GM23338 (cell line): ENCODE measurements at regions not wholly inside any gene's neighbourhood (a gene's known extent, or its start where the extent isn't known, plus 50 kb on each side); places are given as distances from the start of the nearest gene placed in this dataset.

Experiments used
- ATAC-seq: fragments of 200-7000 bp; cut with Tn5 transposase; 3 replicates; pipeline ENCODE4 v1.9.1; 2020
- DNase-seq: peaks from one replicate; pipeline ENCODE4 v3.0.0-alpha.2; 2015; ENCODE audit warnings: low spot score
- H2AFZ ChIP-seq: fragments of 200-600 bp; sonication (generic); 2 replicates; pipeline ENCODE4 v1.8.0; 2016; ENCODE audit warnings: antibody characterized with exemption, mild to moderate bottlenecking, moderate library complexity
- H3F3A ChIP-seq: fragments of 200-600 bp; sonication (generic); replicated peaks from 2 replicates; pipeline ENCODE4 v1.8.0; 2017; ENCODE audit warnings: antibody characterized with exemption, mixed run types, low read depth
- H3K27ac ChIP-seq: fragments of 200-600 bp; sonication (generic); 2 replicates; pipeline ENCODE4 v1.6.1; 2016; ENCODE audit warnings: low read depth
- H3K27me3 ChIP-seq: fragments of 200-600 bp; sonication (generic); 2 replicates; pipeline ENCODE4 v1.8.0; 2016; ENCODE audit warnings: mild to moderate bottlenecking, mixed run types, moderate library complexity; ENCODE audit not compliant: insufficient read depth
- H3K36me3 ChIP-seq: fragments of 200-600 bp; sonication (generic); 2 replicates; pipeline ENCODE4 v1.8.0; 2016; ENCODE audit warnings: mild to moderate bottlenecking; ENCODE audit not compliant: insufficient read depth
- H3K4me1 ChIP-seq: fragments of 200-600 bp; sonication (generic); 2 replicates; pipeline ENCODE4 v1.8.0; 2016; ENCODE audit warnings: mild to moderate bottlenecking, moderate library complexity; ENCODE audit not compliant: insufficient read depth
- H3K4me2 ChIP-seq: fragments of 200-600 bp; sonication (generic); 2 replicates; pipeline ENCODE4 v1.7.1; 2017; ENCODE audit warnings: mixed run types
- H3K4me3 ChIP-seq: fragments of 200-600 bp; sonication (generic); 2 replicates; pipeline ENCODE4 v1.6.1; 2016; ENCODE audit warnings: mixed run types
- H3K79me2 ChIP-seq: fragments of 200-600 bp; sonication (generic); replicated peaks from 2 replicates; pipeline ENCODE4 v1.8.0; 2017; ENCODE audit warnings: mild to moderate bottlenecking; ENCODE audit not compliant: insufficient read depth
- H3K9me2 ChIP-seq: fragments of 200-600 bp; sonication (generic); 2 replicates; pipeline ENCODE4 v1.8.0; 2017; ENCODE audit not compliant: insufficient read depth
- H4K20me1 ChIP-seq: fragments of 200-600 bp; sonication (generic); replicated peaks from 2 replicates; pipeline ENCODE4 v1.8.0; 2017; ENCODE audit warnings: mild to moderate bottlenecking; ENCODE audit not compliant: insufficient read depth
- H3K27ac Mint-ChIP-seq: 2 replicates; pipeline ENCODE4 v1.8.0; 2020; ENCODE audit warnings: inconsistent platforms, mild to moderate bottlenecking, moderate library complexity, mixed read lengths
- H3K27me3 Mint-ChIP-seq: 3 replicates; pipeline ENCODE4 v1.8.0; 2022; ENCODE audit warnings: low read depth, mild to moderate bottlenecking, moderate library complexity, mixed read lengths, inconsistent platforms; ENCODE audit not compliant: insufficient read depth, poor library complexity
- H3K36me3 Mint-ChIP-seq: 3 replicates; pipeline ENCODE4 v1.8.0; 2021; ENCODE audit warnings: low read depth, mild to moderate bottlenecking, inconsistent platforms, moderate library complexity, mixed read lengths
- H3K4me1 Mint-ChIP-seq: 3 replicates; pipeline ENCODE4 v1.8.0; 2020; ENCODE audit warnings: mild to moderate bottlenecking, inconsistent platforms, mixed read lengths
- H3K4me3 Mint-ChIP-seq: 3 replicates; pipeline ENCODE4 v1.8.0; 2021; ENCODE audit warnings: moderate library complexity, mild to moderate bottlenecking, inconsistent platforms, mixed read lengths
- H3K9me3 Mint-ChIP-seq: 3 replicates; pipeline ENCODE4 v1.8.0; 2020; ENCODE audit warnings: moderate library complexity, mild to moderate bottlenecking, inconsistent platforms, mixed read lengths
- CREB1 ChIP-seq: fragments of 250-450 bp; sonication (Bioruptor Pico); IDR thresholded peaks from 2 replicates; pipeline ENCODE4 v1.5.0; 2020; ENCODE audit warnings: low read depth, mild to moderate bottlenecking, moderate library complexity
- CTCF ChIP-seq, 2 experiments: fragments of 200-600 bp in 1 of 2; sonication (generic) in 1 of 2; conservative IDR thresholded peaks; 2 replicates each; pipeline versions ENCODE4 v1.5.1 to v1.6.1; 2016 to 2017; ENCODE audit warnings: antibody characterized with exemption in 2 of 2, low read depth in 2 of 2, mild to moderate bottlenecking in 2 of 2, moderate library complexity in 1 of 2
- ETS1 ChIP-seq: IDR thresholded peaks from 2 replicates; pipeline ENCODE4 v1.6.1; 2016; ENCODE audit warnings: antibody characterized with exemption
- EZH2 ChIP-seq: fragments of 200-600 bp; sonication (generic); IDR thresholded peaks from one replicate; pipeline ENCODE4 v1.8.0; 2017; ENCODE audit warnings: antibody characterized with exemption, mild to moderate bottlenecking, low read depth; ENCODE audit not compliant: unreplicated experiment
- EZH2phosphoT487 ChIP-seq: fragments of 200-600 bp; sonication (generic); IDR thresholded peaks from one replicate; pipeline ENCODE4 v1.8.1; 2018; ENCODE audit warnings: antibody characterized with exemption; ENCODE audit not compliant: unreplicated experiment
- NANOG ChIP-seq: IDR thresholded peaks from 2 replicates; pipeline ENCODE4 v1.6.1; 2016; ENCODE audit warnings: antibody characterized with exemption, borderline replicate concordance
- POLR2AphosphoS5 ChIP-seq: IDR thresholded peaks from 2 replicates; pipeline ENCODE4 v1.6.1; 2016; ENCODE audit warnings: antibody characterized with exemption, low read depth
- STAT1 ChIP-seq: IDR thresholded peaks from one replicate; pipeline ENCODE4 v1.6.1; 2016; ENCODE audit warnings: antibody characterized with exemption; ENCODE audit not compliant: unreplicated experiment
- ZNF114 ChIP-seq: fragments of 250-450 bp; sonication (Bioruptor Pico); IDR thresholded peaks from 2 replicates; pipeline ENCODE4 v1.5.0; 2020; ENCODE audit warnings: mild to moderate bottlenecking, moderate library complexity
- ZNF462 ChIP-seq: fragments of 250-450 bp; sonication (Bioruptor Pico); IDR thresholded peaks from 2 replicates; pipeline ENCODE4 v1.5.0; 2020; ENCODE audit warnings: mild to moderate bottlenecking, moderate library complexity

- TF ChIP-seq CTCF (conservative IDR thresholded peaks at IDR 0.05; ENCODE audit: low read depth in 2 of 2) (no peak), NANOG (no peak), POLR2AphosphoS5 (no peak), EZH2 (no peak), ZNF114 (no peak), ETS1 (no peak)
These were observed 640.4 kb downstream of the CDH11 start (continued) for GRCh38 chr16:64481497-64481896.

- Histone ChIP-seq H3K27me3 (no peaks in the 10 kb centered on the region), H3K9me2 (no peaks in the 10 kb centered on the region), H2AFZ (0 out of 2 replicates have a peak overlapping the region, but pooled peaks have one; percentile 2), H3K27ac (no peak overlapping the region), H3K36me3 (no peaks in the 10 kb centered on the region), H3K79me2 (no peaks in the 10 kb centered on the region), H4K20me1 (no peaks in the 10 kb centered on the region), H3K4me2 (no peak overlapping the region), H3K4me1 (no peaks in the 10 kb centered on the region), H3F3A (no peaks in the 10 kb centered on the region), H3K4me3 (no peak overlapping the region)
- H3K36me3 Mint-ChIP-seq: no peaks in the 10 kb centered on the region
- H3K27ac Mint-ChIP-seq: no peak overlapping the region
- no peak for ATAC-seq
- no peak overlapping the region for H3K4me3 Mint-ChIP-seq
- H3K4me1 Mint-ChIP-seq: peaks cover 2% of the 10 kb centered on the region; the same call in 2 of the 3 replicates
- no peaks in the 10 kb centered on the region for H3K9me3 Mint-ChIP-seq
- H3K27me3 Mint-ChIP-seq: no peaks in the 10 kb centered on the region
- no peak for DNase-seq
- TF ChIP-seq POLR2AphosphoS5 (no peak), CREB1 (CRISPR knock-in tag) (no peak), EZH2phosphoT487 (no peak), EZH2 (no peak), CTCF (conservative IDR thresholded peaks at IDR 0.05; ENCODE audit: low read depth in 2 of 2) (no peak), ZNF114 (no peak), ZNF462 (CRISPR knock-in tag) (no peak), NANOG (no peak), STAT1 (no peak)
These were observed 643.5 kb downstream of the CDH11 start for GRCh38 chr16:64478252-64478906.
